ENCODE measurements at regions not wholly inside any gene's neighbourhood (a gene's known extent, or its start where the extent isn't known, plus 50 kb on each side); places are given as distances from the start of the nearest gene placed in this dataset.

DNA sequence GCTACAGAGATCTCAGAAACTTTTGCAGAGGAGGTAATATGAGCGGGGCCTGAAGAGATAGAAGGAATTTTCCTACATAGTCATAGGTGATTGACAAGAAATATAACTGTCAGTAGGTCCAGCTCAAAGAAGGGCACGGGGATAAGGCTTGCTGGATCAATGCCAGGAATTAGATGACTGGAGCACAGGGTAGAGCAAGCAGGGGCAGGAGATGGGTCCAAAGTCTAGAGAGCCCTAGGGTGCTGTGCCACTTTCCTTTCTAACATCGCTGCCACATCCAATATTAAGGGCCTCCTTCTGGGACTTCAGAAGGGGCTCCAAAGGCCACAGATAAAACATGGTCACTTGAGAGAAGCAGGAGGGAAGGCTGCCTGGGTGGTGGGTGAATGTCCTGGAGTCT is 402.2 kb downstream of the MID1IP1 start:
- TF ChIP-seq HNF4A (conservative IDR thresholded peaks at IDR 0.05) (peak; percentile 41 to 63), JUND (IDR thresholded peaks at IDR 0.05) (no peak), RXRA (IDR thresholded peaks at IDR 0.05) (no peak)
- TF ChIP-seq, protein P1, sequence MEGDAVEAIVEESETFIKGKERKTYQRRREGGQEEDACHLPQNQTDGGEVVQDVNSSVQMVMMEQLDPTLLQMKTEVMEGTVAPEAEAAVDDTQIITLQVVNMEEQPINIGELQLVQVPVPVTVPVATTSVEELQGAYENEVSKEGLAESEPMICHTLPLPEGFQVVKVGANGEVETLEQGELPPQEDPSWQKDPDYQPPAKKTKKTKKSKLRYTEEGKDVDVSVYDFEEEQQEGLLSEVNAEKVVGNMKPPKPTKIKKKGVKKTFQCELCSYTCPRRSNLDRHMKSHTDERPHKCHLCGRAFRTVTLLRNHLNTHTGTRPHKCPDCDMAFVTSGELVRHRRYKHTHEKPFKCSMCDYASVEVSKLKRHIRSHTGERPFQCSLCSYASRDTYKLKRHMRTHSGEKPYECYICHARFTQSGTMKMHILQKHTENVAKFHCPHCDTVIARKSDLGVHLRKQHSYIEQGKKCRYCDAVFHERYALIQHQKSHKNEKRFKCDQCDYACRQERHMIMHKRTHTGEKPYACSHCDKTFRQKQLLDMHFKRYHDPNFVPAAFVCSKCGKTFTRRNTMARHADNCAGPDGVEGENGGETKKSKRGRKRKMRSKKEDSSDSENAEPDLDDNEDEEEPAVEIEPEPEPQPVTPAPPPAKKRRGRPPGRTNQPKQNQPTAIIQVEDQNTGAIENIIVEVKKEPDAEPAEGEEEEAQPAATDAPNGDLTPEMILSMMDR (IDR thresholded peaks at IDR 0.05; ENCODE audit: low read depth, low read length, missing input control): no peak
- TF ChIP-seq, protein P2, sequence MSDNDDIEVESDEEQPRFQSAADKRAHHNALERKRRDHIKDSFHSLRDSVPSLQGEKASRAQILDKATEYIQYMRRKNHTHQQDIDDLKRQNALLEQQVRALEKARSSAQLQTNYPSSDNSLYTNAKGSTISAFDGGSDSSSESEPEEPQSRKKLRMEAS (IDR thresholded peaks at IDR 0.05): no peak
- no peak overlapping the region for H3K27ac ChIP-seq (ENCODE audit: low read depth in 1 of 2, low read length in 2 of 2)
- no peak for DNase-seq (ENCODE audit: low spot score)
- H3K9me3 ChIP-seq (ENCODE audit: control insufficient read depth in 4 of 4, low read length in 3 of 4): peaks cover 0 to 2% (median 0%) of the 10 kb centered on the region in 4 donors
- H3K9ac ChIP-seq (ENCODE audit: low read depth in 1 of 2, low read length in 2 of 2): no peak overlapping the region
- no peaks in the 10 kb centered on the region for H3K36me3 ChIP-seq (ENCODE audit: control insufficient read depth in 4 of 4, insufficient read depth in 3 of 4, low read depth in 1 of 4, low read length in 3 of 4)
- no peaks in the 10 kb centered on the region for H3K27me3 ChIP-seq (ENCODE audit: control insufficient read depth in 4 of 4, insufficient read depth in 4 of 4, low read length in 3 of 4)
- H3K4me3 ChIP-seq (ENCODE audit: low read depth in 1 of 3, low read length in 3 of 3): no peak overlapping the region
- no peaks in the 10 kb centered on the region for H3K4me1 ChIP-seq (ENCODE audit: control insufficient read depth in 4 of 4, insufficient read depth in 4 of 4, low read length in 3 of 4)
- 58% methylated on average over 3 of the region's 3 CpGs for WGBS

GRCh38 chrX:39204353-39204752 is 403.1 kb downstream of the MID1IP1 start:
- H3K9me3 ChIP-seq (ENCODE audit: control insufficient read depth in 4 of 4, low read length in 3 of 4): peaks cover 0 to 2% (median 0%) of the 10 kb centered on the region in 4 donors
- 78% methylated on average over 2 of the region's 2 CpGs for WGBS
- H3K36me3 ChIP-seq (ENCODE audit: control insufficient read depth in 4 of 4, insufficient read depth in 3 of 4, low read depth in 1 of 4, low read length in 3 of 4): no peaks in the 10 kb centered on the region
- no peak overlapping the region for H3K9ac ChIP-seq (ENCODE audit: low read depth in 1 of 2, low read length in 2 of 2)
- H3K4me3 ChIP-seq (ENCODE audit: low read depth in 1 of 3, low read length in 3 of 3): no peak overlapping the region
- DNase-seq (ENCODE audit: low spot score): no peak
- no peak overlapping the region for H3K27ac ChIP-seq (ENCODE audit: low read depth in 1 of 2, low read length in 2 of 2)
- no peaks in the 10 kb centered on the region for H3K27me3 ChIP-seq (ENCODE audit: control insufficient read depth in 4 of 4, insufficient read depth in 4 of 4, low read length in 3 of 4)
- TF ChIP-seq FOXA1 (IDR thresholded peaks at IDR 0.05) (no peak), TAF1 (conservative IDR thresholded peaks at IDR 0.05) (no peak), RXRA (IDR thresholded peaks at IDR 0.05) (no peak), NR2F2 (IDR thresholded peaks at IDR 0.05) (no peak), JUND (IDR thresholded peaks at IDR 0.05) (no peak), HNF4G (IDR thresholded peaks at IDR 0.05) (no peak), FOXA2 (IDR thresholded peaks at IDR 0.05) (no peak), REST (IDR thresholded peaks at IDR 0.05) (no peak), ZBTB33 (IDR thresholded peaks at IDR 0.05) (no peak)
- TF ChIP-seq, protein P1 (IDR thresholded peaks at IDR 0.05; ENCODE audit: low read depth, low read length, missing input control): no peak
- no peaks in the 10 kb centered on the region for H3K4me1 ChIP-seq (ENCODE audit: control insufficient read depth in 4 of 4, insufficient read depth in 4 of 4, low read length in 3 of 4)
